Bronchial epithelial cell (primary cell): ENCODE measurements at regions not wholly inside any gene's neighbourhood (a gene's known extent, or its start where the extent isn't known, plus 50 kb on each side); places are given as distances from the start of the nearest gene placed in this dataset.

ENCODE experiments used
- DNase-seq: peaks from one replicate; pipeline ENCODE4 v3.0.0-alpha.2; 2010; ENCODE audit warnings: low read depth
- FAIRE-seq: peaks from 2 replicates; lab custom pipeline; 2011; peaks lifted over from hg19 to GRCh38; lab: Jason Lieb, UNC
- H3K27me3 ChIP-seq: 2 replicates; pipeline ENCODE4 v1.5.1; 2011; ENCODE audit warnings: low read length; ENCODE audit not compliant: control insufficient read depth, insufficient read depth
- H3K36me3 ChIP-seq: 2 replicates; pipeline ENCODE4 v1.5.1; 2011; ENCODE audit warnings: low read length; ENCODE audit not compliant: control insufficient read depth, insufficient read depth
- H3K4me3 ChIP-seq: 2 replicates; pipeline ENCODE4 v1.5.1; 2011; ENCODE audit warnings: mild to moderate bottlenecking, low read depth, low read length, control low read depth
- CTCF ChIP-seq: IDR thresholded peaks from 2 replicates; pipeline ENCODE4 v1.5.1; 2011; ENCODE audit warnings: mild to moderate bottlenecking, moderate library complexity, low read length, control low read depth, inconsistent platforms; ENCODE audit not compliant: insufficient read depth, severe bottlenecking

- no peak for TF ChIP-seq CTCF
- no peaks in the 10 kb centered on the region for H3K27me3 ChIP-seq
- H3K36me3 ChIP-seq: no peaks in the 10 kb centered on the region
- DNase-seq: no peak
- no peak for FAIRE-seq
- no peak overlapping the region for H3K4me3 ChIP-seq
These were observed 52.0 kb downstream of the LRATD1 start for GRCh38 chr2:14684516-14684915.

GRCh38 chr2:14690926-14691325, 58.4 kb downstream of the LRATD1 start:
- Histone ChIP-seq H3K36me3 (no peaks in the 10 kb centered on the region), H3K27me3 (no peaks in the 10 kb centered on the region), H3K4me3 (no peak overlapping the region)
- FAIRE-seq (no peak), DNase-seq (peak; percentile 52)
- no peak for TF ChIP-seq CTCF

DNA sequence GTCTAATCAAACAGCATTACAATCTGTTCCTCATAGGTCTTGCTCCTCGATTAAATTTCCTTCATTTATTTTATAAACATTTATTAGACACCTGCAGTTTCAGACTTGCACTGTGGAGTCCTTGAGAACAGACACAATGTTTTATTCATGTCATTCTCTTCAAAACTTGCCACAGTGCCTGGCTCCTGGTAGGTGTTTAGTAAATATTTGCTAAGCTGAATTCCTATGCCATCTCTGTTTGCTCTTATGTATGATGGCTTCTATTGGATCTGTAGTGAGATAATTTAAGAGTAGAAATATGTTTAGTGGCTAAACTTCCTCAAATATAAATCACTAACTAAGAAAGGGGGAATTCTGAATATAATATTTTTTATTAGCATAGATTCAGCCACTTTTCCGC, 61.4 kb downstream of the LRATD1 start:
- Histone ChIP-seq H3K27me3 (no peaks in the 10 kb centered on the region), H3K4me3 (no peak overlapping the region), H3K36me3 (no peaks in the 10 kb centered on the region)
- DNase-seq (no peak), FAIRE-seq (no peak)
- TF ChIP-seq CTCF: no peak

DNA sequence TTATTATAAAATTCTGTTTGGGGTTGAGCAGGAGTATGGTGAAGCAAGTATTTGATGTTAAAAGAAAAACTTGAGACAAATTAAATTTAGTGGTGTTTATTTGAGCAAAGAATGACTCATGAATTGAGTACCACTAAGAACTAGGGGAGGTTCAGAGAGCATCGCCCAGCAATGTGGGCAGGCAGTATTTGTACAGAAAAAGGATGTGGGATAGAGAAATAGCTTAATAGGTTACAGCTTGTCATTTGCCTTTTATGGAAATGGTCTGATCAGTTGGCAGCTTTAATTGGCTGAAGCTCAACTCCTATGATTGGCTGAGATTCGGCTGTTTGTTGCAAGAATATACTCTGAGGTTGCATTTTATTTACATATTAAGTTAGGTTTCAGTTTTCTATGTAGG, 68.2 kb downstream of the LRATD1 start:
- no peak for FAIRE-seq
- H3K4me3 ChIP-seq: no peak overlapping the region
- no peaks in the 10 kb centered on the region for H3K36me3 ChIP-seq
- DNase-seq: peak; percentile 40
- no peak for TF ChIP-seq CTCF
- H3K27me3 ChIP-seq: no peaks in the 10 kb centered on the region

DNA sequence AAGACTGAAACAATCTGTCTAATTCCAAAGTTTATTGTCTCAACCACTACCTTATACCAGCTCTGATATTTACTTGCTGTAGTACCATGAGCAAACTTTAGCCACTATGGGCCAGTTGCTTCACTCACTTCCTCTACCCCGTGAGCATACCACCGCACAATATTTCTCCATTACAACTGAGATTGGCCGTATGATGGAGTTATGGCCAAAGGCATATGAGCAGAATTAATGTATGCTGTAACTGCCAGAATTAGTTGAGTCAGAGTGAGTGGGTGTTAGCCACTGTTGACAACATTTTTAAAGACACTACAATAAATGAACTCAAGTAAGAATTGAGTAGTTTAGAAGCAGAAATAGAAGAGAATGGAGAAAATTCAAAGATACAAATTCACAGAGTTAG, 69.7 kb downstream of the LRATD1 start:
- no peak overlapping the region for H3K4me3 ChIP-seq
- H3K27me3 ChIP-seq: no peaks in the 10 kb centered on the region
- DNase-seq: peak; percentile 72
- H3K36me3 ChIP-seq: no peaks in the 10 kb centered on the region
- TF ChIP-seq CTCF: no peak
- no peak for FAIRE-seq

GRCh38 chr2:14706201-14706600, 73.7 kb downstream of the LRATD1 start:
- DNase-seq (no peak), FAIRE-seq (no peak)
- Histone ChIP-seq H3K27me3 (no peaks in the 10 kb centered on the region), H3K4me3 (no peak overlapping the region), H3K36me3 (no peaks in the 10 kb centered on the region)
- TF ChIP-seq CTCF: no peak
